ENCODE measurements at regions not wholly inside any gene's neighbourhood (a gene's known extent, or its start where the extent isn't known, plus 50 kb on each side); places are given as distances from the start of the nearest gene placed in this dataset.
"Not testable (repeated sequence)": the region's sequence is repeated elsewhere in the genome, so short reads cannot be mapped to it uniquely, and the experiment has no call there.

- DNase-seq (ENCODE audit: low read depth) = no peak
Measured at GRCh38 chr17:13442361-13442760, 159.4 kb downstream of the HS3ST3A1 start.

- DNase-seq (ENCODE audit: low read depth) = no peak
Measured at GRCh38 chr17:13441873-13442272, 159.9 kb downstream of the HS3ST3A1 start.

GRCh38 chr17:13437966-13438779 lies 163.6 kb downstream of the HS3ST3A1 start:
- no peak for DNase-seq (ENCODE audit: low read depth)

- no peak for DNase-seq (ENCODE audit: low read depth)
Measured at GRCh38 chr17:13435230-13435629, 166.5 kb downstream of the HS3ST3A1 start.

GRCh38 chr17:13429201-13429600 lies 172.5 kb downstream of the HS3ST3A1 start:
- DNase-seq (ENCODE audit: low read depth) = peak; percentile 86

GRCh38 chr17:13428611-13429042 lies 173.1 kb downstream of the HS3ST3A1 start:
- DNase-seq (ENCODE audit: low read depth) = no peak

GRCh38 chr17:13426991-13427390 lies 174.7 kb downstream of the HS3ST3A1 start:
- DNase-seq (ENCODE audit: low read depth) = no peak

- no peak for DNase-seq (ENCODE audit: low read depth)
Measured at GRCh38 chr17:13425390-13425789, 176.3 kb downstream of the HS3ST3A1 start.

- no peak for DNase-seq (ENCODE audit: low read depth)
Measured at GRCh38 chr17:13421581-13422130, 180.1 kb downstream of the HS3ST3A1 start.

GRCh38 chr17:13420878-13421277 lies 180.9 kb downstream of the HS3ST3A1 start:
- DNase-seq (ENCODE audit: low read depth) = peak; percentile 82

GRCh38 chr17:13420418-13420826 lies 181.3 kb downstream of the HS3ST3A1 start:
- DNase-seq (ENCODE audit: low read depth) = no peak

GRCh38 chr17:13419676-13420075 lies 182.1 kb downstream of the HS3ST3A1 start:
- DNase-seq (ENCODE audit: low read depth) = no peak

GRCh38 chr17:13418891-13419290 lies 182.8 kb downstream of the HS3ST3A1 start:
- DNase-seq (ENCODE audit: low read depth) = no peak

GRCh38 chr17:13417381-13417950 lies 184.3 kb downstream of the HS3ST3A1 start:
- DNase-seq (ENCODE audit: low read depth) = no peak

GRCh38 chr17:13416748-13417363 lies 184.9 kb downstream of the HS3ST3A1 start:
- DNase-seq (ENCODE audit: low read depth) = no peak

- DNase-seq (ENCODE audit: low read depth) = no peak
Measured at GRCh38 chr17:13415871-13416416, 185.8 kb downstream of the HS3ST3A1 start.

- DNase-seq (ENCODE audit: low read depth) = not testable (repeated sequence)
Measured at GRCh38 chr17:13415200-13415599, 186.5 kb downstream of the HS3ST3A1 start.

GRCh38 chr17:13413001-13413400 lies 188.7 kb downstream of the HS3ST3A1 start:
- DNase-seq (ENCODE audit: low read depth) = no peak

- no peak for DNase-seq (ENCODE audit: low read depth)
Measured at GRCh38 chr17:13410874-13411273, 190.9 kb downstream of the HS3ST3A1 start.

GRCh38 chr17:13410214-13410613 lies 191.5 kb downstream of the HS3ST3A1 start:
- DNase-seq (ENCODE audit: low read depth) = no peak

- no peak for DNase-seq (ENCODE audit: low read depth)
Measured at GRCh38 chr17:13409455-13409854, 192.3 kb downstream of the HS3ST3A1 start.

- DNase-seq (ENCODE audit: low read depth) = no peak
Measured at GRCh38 chr17:13407381-13407780, 194.3 kb downstream of the HS3ST3A1 start.

GRCh38 chr17:13405807-13406206 lies 195.9 kb downstream of the HS3ST3A1 start:
- no peak for DNase-seq (ENCODE audit: low read depth)

Measured in HS-5 (cell line).